Fibroblast of lung (primary cell): ENCODE measurements at regions not wholly inside any gene's neighbourhood (a gene's known extent, or its start where the extent isn't known, plus 50 kb on each side); places are given as distances from the start of the nearest gene placed in this dataset.

Experiments
- EZH2 ChIP-seq: IDR thresholded peaks from 2 replicates; pipeline ENCODE4 v1.5.1; 2012; ENCODE audit warnings: low read length, control low read depth, mild to moderate bottlenecking; ENCODE audit errors: missing control alignments
- TF ChIP-seq, protein P1 (sequence below), 2 donors: IDR thresholded peaks in 1 of 2; conservative IDR thresholded peaks in 1 of 2; 1 replicate in 1 of 2; 2 replicates in 1 of 2; pipeline ENCODE4 v1.5.1; 2011 to 2012; ENCODE audit warnings: low read length in 2 of 2, control low read depth in 1 of 2, inconsistent platforms in 1 of 2, low read depth in 1 of 2, mild to moderate bottlenecking in 1 of 2

- TF ChIP-seq, protein P1, sequence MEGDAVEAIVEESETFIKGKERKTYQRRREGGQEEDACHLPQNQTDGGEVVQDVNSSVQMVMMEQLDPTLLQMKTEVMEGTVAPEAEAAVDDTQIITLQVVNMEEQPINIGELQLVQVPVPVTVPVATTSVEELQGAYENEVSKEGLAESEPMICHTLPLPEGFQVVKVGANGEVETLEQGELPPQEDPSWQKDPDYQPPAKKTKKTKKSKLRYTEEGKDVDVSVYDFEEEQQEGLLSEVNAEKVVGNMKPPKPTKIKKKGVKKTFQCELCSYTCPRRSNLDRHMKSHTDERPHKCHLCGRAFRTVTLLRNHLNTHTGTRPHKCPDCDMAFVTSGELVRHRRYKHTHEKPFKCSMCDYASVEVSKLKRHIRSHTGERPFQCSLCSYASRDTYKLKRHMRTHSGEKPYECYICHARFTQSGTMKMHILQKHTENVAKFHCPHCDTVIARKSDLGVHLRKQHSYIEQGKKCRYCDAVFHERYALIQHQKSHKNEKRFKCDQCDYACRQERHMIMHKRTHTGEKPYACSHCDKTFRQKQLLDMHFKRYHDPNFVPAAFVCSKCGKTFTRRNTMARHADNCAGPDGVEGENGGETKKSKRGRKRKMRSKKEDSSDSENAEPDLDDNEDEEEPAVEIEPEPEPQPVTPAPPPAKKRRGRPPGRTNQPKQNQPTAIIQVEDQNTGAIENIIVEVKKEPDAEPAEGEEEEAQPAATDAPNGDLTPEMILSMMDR (conservative IDR thresholded peaks at IDR 0.05 in 1 of 2, IDR thresholded peaks at IDR 0.05 in 1 of 2; ENCODE audit: low read depth in 1 of 2, low read length in 2 of 2), result no peak
- no peak for TF ChIP-seq EZH2
Measured at GRCh38 chr21:27369234-27369633, 402.3 kb upstream of the ADAMTS5 start.
